Endothelial cell (in vitro differentiated cells): ENCODE measurements at regions not wholly inside any gene's neighbourhood (a gene's known extent, or its start where the extent isn't known, plus 50 kb on each side); places are given as distances from the start of the nearest gene placed in this dataset.

Experiments used
- DNase-seq: peaks from one replicate; pipeline ENCODE4 v3.0.0; 2021; ENCODE audit warnings: low spot score
- H3K27ac Mint-ChIP-seq: one replicate; pipeline ENCODE4 v1.8.0; 2021; ENCODE audit warnings: mixed read lengths, inconsistent platforms; ENCODE audit not compliant: unreplicated experiment
- H3K27me3 Mint-ChIP-seq: one replicate; pipeline ENCODE4 v1.8.0; 2021; ENCODE audit warnings: mild to moderate bottlenecking, moderate library complexity, mixed read lengths, inconsistent platforms; ENCODE audit not compliant: unreplicated experiment
- H3K36me3 Mint-ChIP-seq: one replicate; pipeline ENCODE4 v1.8.0; 2021; ENCODE audit warnings: mild to moderate bottlenecking, low read depth, mixed read lengths, inconsistent platforms; ENCODE audit not compliant: unreplicated experiment
- H3K4me1 Mint-ChIP-seq: one replicate; pipeline ENCODE4 v1.8.0; 2021; ENCODE audit warnings: mild to moderate bottlenecking, mixed read lengths, inconsistent platforms; ENCODE audit not compliant: unreplicated experiment
- H3K4me3 Mint-ChIP-seq: one replicate; pipeline ENCODE4 v1.8.0; 2021; ENCODE audit warnings: mild to moderate bottlenecking, mixed read lengths, inconsistent platforms; ENCODE audit not compliant: unreplicated experiment
- H3K9me3 Mint-ChIP-seq: one replicate; pipeline ENCODE4 v1.8.0; 2021; ENCODE audit warnings: mixed read lengths, inconsistent platforms; ENCODE audit not compliant: unreplicated experiment
- TF ChIP-seq, protein P1 (sequence below): fragments of 200-600 bp; sonication (generic); IDR thresholded peaks from one replicate; pipeline ENCODE4 v1.5.0; 2021; ENCODE audit warnings: antibody characterized with exemption; ENCODE audit not compliant: unreplicated experiment

DNA sequence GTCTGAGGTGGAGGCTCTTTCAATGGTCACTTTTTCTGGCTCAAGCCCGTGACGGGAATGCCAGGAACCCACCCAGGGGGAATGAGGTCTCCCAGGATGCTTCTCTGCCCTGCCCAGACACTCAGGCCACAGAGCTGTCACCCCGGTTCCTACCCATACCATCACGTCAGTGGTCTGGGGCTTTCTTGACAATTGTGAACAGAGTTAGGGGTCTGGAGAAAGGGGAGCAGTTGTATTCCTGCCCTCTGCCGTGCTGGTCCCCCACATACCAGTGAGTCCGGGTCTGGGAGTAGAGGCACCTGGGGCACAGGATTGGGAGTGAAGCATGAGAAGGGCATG lies 97.2 kb downstream of the B3GNT2 start:
- no peak for DNase-seq

DNA sequence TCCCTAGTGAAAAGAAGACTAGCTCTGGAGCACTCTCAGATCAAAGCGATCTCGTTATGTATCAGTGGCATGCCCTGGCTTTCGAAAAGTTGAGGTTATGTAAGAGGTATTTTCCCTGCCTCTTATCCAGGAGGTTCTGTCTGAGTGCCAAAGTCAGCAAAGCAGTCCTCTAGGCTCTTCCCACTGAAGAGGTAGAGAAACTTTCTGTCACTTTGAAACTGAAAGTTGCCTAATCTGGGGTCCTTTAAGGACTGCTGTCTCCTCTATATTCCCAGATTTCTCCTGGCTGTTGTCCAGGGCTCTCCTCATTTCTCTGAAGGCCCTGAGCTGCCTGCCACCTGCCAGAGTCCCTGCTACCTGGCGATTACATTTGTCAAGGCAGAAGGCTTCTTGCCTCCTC lies 96.3 kb downstream of the B3GNT2 start:
- Mint-ChIP-seq H3K27me3 (peaks cover 6% of the 10 kb centered on the region), H3K27ac (no peak overlapping the region), H3K4me3 (no peak overlapping the region), H3K36me3 (no peaks in the 10 kb centered on the region), H3K4me1 (peaks cover 25% of the 10 kb centered on the region), H3K9me3 (no peaks in the 10 kb centered on the region)
- DNase-seq = no peak
- TF ChIP-seq, protein P1, sequence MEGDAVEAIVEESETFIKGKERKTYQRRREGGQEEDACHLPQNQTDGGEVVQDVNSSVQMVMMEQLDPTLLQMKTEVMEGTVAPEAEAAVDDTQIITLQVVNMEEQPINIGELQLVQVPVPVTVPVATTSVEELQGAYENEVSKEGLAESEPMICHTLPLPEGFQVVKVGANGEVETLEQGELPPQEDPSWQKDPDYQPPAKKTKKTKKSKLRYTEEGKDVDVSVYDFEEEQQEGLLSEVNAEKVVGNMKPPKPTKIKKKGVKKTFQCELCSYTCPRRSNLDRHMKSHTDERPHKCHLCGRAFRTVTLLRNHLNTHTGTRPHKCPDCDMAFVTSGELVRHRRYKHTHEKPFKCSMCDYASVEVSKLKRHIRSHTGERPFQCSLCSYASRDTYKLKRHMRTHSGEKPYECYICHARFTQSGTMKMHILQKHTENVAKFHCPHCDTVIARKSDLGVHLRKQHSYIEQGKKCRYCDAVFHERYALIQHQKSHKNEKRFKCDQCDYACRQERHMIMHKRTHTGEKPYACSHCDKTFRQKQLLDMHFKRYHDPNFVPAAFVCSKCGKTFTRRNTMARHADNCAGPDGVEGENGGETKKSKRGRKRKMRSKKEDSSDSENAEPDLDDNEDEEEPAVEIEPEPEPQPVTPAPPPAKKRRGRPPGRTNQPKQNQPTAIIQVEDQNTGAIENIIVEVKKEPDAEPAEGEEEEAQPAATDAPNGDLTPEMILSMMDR = no peak

More for the DNA sequence above, 97.2 kb downstream of the B3GNT2 start:
- Mint-ChIP-seq H3K36me3 (no peaks in the 10 kb centered on the region), H3K4me3 (no peak overlapping the region), H3K27ac (peak overlapping the region; percentile 57), H3K9me3 (no peaks in the 10 kb centered on the region), H3K4me1 (peaks cover 32% of the 10 kb centered on the region), H3K27me3 (peaks cover 6% of the 10 kb centered on the region)
- TF ChIP-seq, protein P1 = no peak

DNA sequence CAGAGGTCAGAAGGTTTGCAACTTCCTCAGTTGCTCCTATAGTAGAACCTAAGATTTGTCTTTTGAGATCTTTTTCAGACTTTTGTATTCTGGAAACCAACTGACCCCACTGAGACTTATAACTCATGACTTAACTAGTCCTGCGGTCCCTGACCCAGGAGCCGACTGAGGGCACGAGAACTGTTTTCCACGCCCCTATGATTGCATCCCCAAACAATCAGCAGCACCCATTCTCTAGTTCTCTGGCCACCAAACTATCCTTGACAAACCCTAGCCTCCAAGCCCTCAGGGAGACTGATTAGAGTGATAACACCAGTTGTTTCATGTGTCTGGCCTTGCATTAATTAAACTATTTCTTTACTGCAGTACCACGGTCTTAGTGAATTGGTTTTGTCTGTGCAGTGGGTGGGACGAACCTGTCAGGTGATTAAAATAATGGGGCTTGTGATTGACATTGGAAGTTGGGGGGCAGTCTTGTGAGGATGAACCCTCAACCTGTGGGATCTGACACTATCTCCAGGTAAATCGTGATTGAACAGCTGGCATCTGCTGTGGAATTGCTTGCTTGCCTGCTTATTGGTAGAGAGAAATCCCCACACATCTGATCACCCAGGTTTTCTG lies 95.7 kb downstream of the B3GNT2 start:
- Mint-ChIP-seq H3K36me3 (no peaks in the 10 kb centered on the region), H3K4me3 (no peak overlapping the region)

DNA sequence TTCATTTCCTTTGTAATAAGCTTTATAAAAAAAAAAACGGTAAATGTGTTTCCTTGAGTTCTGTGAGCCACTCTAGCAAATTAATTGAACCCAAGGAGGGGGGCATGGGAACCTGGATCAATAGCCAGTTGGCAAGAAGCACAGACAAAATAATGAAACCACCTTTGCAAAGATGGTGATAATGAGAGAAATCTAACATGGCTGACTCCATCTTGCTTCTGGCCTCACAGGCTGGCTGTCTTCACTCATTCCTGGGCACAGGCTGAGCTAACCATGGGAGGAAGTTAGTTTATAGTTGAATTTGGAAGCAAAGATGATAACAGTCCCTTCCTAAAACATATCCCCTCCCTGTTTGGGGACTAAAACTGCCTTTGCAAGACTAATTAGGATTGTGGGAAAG lies 95.1 kb downstream of the B3GNT2 start:
- H3K9me3 Mint-ChIP-seq = no peaks in the 10 kb centered on the region
- TF ChIP-seq, protein P1 = no peak
- DNase-seq = no peak

More for the DNA sequence above, 95.7 kb downstream of the B3GNT2 start:
- TF ChIP-seq, protein P1 = no peak
- H3K4me1 Mint-ChIP-seq = peaks cover 20% of the 10 kb centered on the region
- peaks cover 5% of the 10 kb centered on the region for H3K27me3 Mint-ChIP-seq
- H3K27ac Mint-ChIP-seq = no peak overlapping the region
- DNase-seq = no peak
- H3K9me3 Mint-ChIP-seq = no peaks in the 10 kb centered on the region

DNA sequence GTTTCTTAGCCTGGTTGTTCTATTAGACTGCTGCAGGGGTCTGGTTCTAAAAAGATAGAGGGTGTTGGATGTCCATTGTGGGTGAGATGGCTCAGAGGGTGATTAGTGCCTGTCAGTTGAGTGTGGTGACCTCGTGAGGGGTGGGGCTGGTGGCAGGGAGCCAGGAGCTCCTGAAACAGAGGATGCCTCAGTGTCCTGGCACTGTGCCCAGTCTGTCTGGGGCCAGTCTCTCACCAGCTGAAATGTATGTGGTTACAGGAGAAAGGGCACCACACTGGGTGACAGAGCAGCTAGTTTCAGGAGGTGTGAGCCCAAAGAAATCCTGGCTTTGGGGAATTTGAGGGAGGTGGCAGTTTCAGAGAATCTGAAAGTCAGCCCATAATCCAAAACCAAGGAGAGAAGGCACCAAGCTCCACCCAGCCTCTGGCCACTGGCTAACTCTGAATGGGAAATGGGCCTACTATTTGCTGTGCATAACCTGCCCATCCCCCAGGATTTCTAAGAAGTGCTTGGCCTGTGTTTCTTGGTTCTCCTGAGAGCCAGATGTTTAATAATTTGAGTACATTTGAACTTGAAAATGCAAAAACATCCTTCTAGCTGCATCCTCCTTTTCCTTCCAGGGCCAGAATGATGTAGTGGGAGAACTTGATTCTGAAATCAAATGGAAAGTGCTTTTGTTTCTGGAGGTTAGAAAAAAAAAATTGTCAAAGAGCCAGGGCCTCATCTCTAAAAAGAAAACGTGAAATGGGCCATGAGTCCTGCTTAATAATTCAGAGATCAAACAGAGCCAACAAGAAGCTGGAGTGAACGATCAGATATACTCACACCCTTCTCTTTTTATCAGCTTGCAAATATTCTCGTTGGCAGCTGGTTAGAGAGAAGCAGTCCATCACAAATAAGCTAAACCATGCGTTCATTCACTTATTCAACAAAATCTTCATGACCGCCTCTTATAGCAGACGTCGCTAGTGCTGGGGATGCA lies 92.3 kb downstream of the B3GNT2 start:
- Mint-ChIP-seq H3K27ac (no peak overlapping the region), H3K36me3 (peaks cover 14% of the 10 kb centered on the region)
- TF ChIP-seq, protein P1 = no peak

More for the DNA sequence above, 95.1 kb downstream of the B3GNT2 start:
- Mint-ChIP-seq H3K4me3 (no peak overlapping the region), H3K27ac (no peak overlapping the region), H3K4me1 (peaks cover 15% of the 10 kb centered on the region), H3K36me3 (peaks cover 4% of the 10 kb centered on the region), H3K27me3 (peaks cover 2% of the 10 kb centered on the region)

More for the DNA sequence above, 92.3 kb downstream of the B3GNT2 start:
- H3K27me3 Mint-ChIP-seq = peaks cover 2% of the 10 kb centered on the region
- H3K4me1 Mint-ChIP-seq = peaks cover 5% of the 10 kb centered on the region
- H3K4me3 Mint-ChIP-seq = no peak overlapping the region
- H3K9me3 Mint-ChIP-seq = no peaks in the 10 kb centered on the region
- no peak for DNase-seq
